GM12873 (cell line): ENCODE measurements at regions not wholly inside any gene's neighbourhood (a gene's known extent, or its start where the extent isn't known, plus 50 kb on each side); places are given as distances from the start of the nearest gene placed in this dataset.

Experiments
- CTCF ChIP-seq: IDR thresholded peaks from 2 replicates; pipeline ENCODE4 v1.5.1; 2012; ENCODE audit warnings: low read depth, mild to moderate bottlenecking, moderate library complexity, low read length, control low read depth; ENCODE audit not compliant: insufficient read depth; ENCODE audit errors: missing control alignments

GRCh38 chr1:29667951-29668350 is 431.6 kb downstream of the PTPRU start:
- TF ChIP-seq CTCF, result no peak

GRCh38 chr1:29664711-29665110 is 428.4 kb downstream of the PTPRU start:
- TF ChIP-seq CTCF, result no peak

- no peak for TF ChIP-seq CTCF
Observed at GRCh38 chr1:29658688-29659087, 422.4 kb downstream of the PTPRU start.

- TF ChIP-seq CTCF, result no peak
Observed at GRCh38 chr1:29657816-29658215, 421.5 kb downstream of the PTPRU start.

- peak; percentile 58 for TF ChIP-seq CTCF
Observed at GRCh38 chr1:29655945-29656850, 419.9 kb downstream of the PTPRU start.

- no peak for TF ChIP-seq CTCF
Observed at GRCh38 chr1:29655145-29655544, 418.8 kb downstream of the PTPRU start.

- no peak for TF ChIP-seq CTCF
Observed at GRCh38 chr1:29653886-29654450, 417.6 kb downstream of the PTPRU start.
